Activated naive CD8-positive, alpha-beta T cell treated with anti-CD3 and anti-CD28 coated beads for 36 hours (primary cell): ENCODE measurements at regions not wholly inside any gene's neighbourhood (a gene's known extent, or its start where the extent isn't known, plus 50 kb on each side); places are given as distances from the start of the nearest gene placed in this dataset.
"Not testable (repeated sequence)": the region's sequence is repeated elsewhere in the genome, so short reads cannot be mapped to it uniquely, and the experiment has no call there.

Source experiments
- DNase-seq: peaks from one replicate; pipeline ENCODE4 v3.0.0; 2021
- H3K27ac Mint-ChIP-seq: one replicate; pipeline ENCODE4 v1.8.0; 2022; ENCODE audit warnings: mild to moderate bottlenecking, moderate library complexity, mixed read lengths
- H3K27me3 Mint-ChIP-seq: one replicate; pipeline ENCODE4 v1.8.0; 2022; ENCODE audit warnings: mild to moderate bottlenecking, mixed read lengths
- H3K36me3 Mint-ChIP-seq: one replicate; pipeline ENCODE4 v1.8.0; 2021; ENCODE audit warnings: mild to moderate bottlenecking, mixed read lengths
- H3K4me1 Mint-ChIP-seq: one replicate; pipeline ENCODE4 v1.8.0; 2021; ENCODE audit warnings: mixed read lengths
- H3K4me3 Mint-ChIP-seq: one replicate; pipeline ENCODE4 v1.8.0; 2022; ENCODE audit warnings: mild to moderate bottlenecking, moderate library complexity, mixed read lengths
- H3K9me3 Mint-ChIP-seq: one replicate; pipeline ENCODE4 v1.8.0; 2022; ENCODE audit warnings: mixed read lengths

DNA sequence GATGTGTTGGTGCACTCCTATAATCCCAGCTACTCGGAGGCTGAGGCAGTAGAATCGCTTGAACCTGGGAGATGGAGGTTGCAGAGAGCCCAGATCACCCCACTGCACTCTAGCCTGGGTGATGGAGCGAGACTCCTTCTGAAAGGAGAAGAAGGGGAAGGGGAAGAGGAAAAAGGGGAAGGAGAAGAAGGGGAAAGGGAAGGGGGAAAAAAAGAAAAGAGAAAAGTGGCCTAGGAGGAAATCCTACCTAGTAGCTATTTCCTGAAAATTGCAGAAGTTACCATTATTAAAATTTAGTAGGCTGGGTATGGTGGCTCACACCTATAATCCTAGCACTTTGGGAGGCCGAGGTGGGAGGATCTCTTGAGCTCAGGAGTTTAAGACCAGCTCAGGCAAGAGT lies 67.4 kb downstream of the ARRDC3 start:
- Mint-ChIP-seq H3K4me1 (peaks cover 49% of the 10 kb centered on the region), H3K36me3 (peaks cover 12% of the 10 kb centered on the region), H3K27me3 (no peaks in the 10 kb centered on the region), H3K9me3 (peaks cover 6% of the 10 kb centered on the region), H3K27ac (no peak overlapping the region), H3K4me3 (no peak overlapping the region)
- no peak for DNase-seq

- peak overlapping the region; percentile 81 for H3K27ac Mint-ChIP-seq
- DNase-seq, result peak; percentile 79
- no peaks in the 10 kb centered on the region for H3K27me3 Mint-ChIP-seq
These were observed 69.1 kb downstream of the ARRDC3 start for GRCh38 chr5:91313757-91314673.

GRCh38 chr5:91312698-91313097 lies 70.4 kb downstream of the ARRDC3 start:
- Mint-ChIP-seq H3K36me3 (peaks cover 13% of the 10 kb centered on the region), H3K4me3 (peak overlapping the region; percentile 53), H3K27ac (peak overlapping the region; percentile 90), H3K27me3 (no peaks in the 10 kb centered on the region), H3K9me3 (peaks cover 6% of the 10 kb centered on the region), H3K4me1 (peaks cover 51% of the 10 kb centered on the region)
- DNase-seq, result no peak

More at GRCh38 chr5:91313757-91314673, 69.1 kb downstream of the ARRDC3 start:
- H3K9me3 Mint-ChIP-seq, result peaks cover 6% of the 10 kb centered on the region
- H3K4me1 Mint-ChIP-seq, result peaks cover 55% of the 10 kb centered on the region
- peaks cover 13% of the 10 kb centered on the region for H3K36me3 Mint-ChIP-seq
- peak overlapping the region; percentile 66 for H3K4me3 Mint-ChIP-seq

GRCh38 chr5:91311697-91312501 lies 71.2 kb downstream of the ARRDC3 start:
- Mint-ChIP-seq H3K27ac (peak overlapping the region; percentile 90), H3K4me1 (peaks cover 51% of the 10 kb centered on the region), H3K4me3 (peak overlapping the region; percentile 47), H3K27me3 (no peaks in the 10 kb centered on the region), H3K36me3 (peaks cover 13% of the 10 kb centered on the region), H3K9me3 (peaks cover 6% of the 10 kb centered on the region)
- peak; percentile 68 for DNase-seq

GRCh38 chr5:91311168-91311696 lies 71.9 kb downstream of the ARRDC3 start:
- H3K4me3 Mint-ChIP-seq, result peak overlapping the region; percentile 47
- H3K9me3 Mint-ChIP-seq, result peaks cover 6% of the 10 kb centered on the region
- H3K27me3 Mint-ChIP-seq, result no peaks in the 10 kb centered on the region
- H3K36me3 Mint-ChIP-seq, result peaks cover 15% of the 10 kb centered on the region
- DNase-seq, result no peak
- peak overlapping the region; percentile 90 for H3K27ac Mint-ChIP-seq
- peaks cover 51% of the 10 kb centered on the region for H3K4me1 Mint-ChIP-seq

DNA sequence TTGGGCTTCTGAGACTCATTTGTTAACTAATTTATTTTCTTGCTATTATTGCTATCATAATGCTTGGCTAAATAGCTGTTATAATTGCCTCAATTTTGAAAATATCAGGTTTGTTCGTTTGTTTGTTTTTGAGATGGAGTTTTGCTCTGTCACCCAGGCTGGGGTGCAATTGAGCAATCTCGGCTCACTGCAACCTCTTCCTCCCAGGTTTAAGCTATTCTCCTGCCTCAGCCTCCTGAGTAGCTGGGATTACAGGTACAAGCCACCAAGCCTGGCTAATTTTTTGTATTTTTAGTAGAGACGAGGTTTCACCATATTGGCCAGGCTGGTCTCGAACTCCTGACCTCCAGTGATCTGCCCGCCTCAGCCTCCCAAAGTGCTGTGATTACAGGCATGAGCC lies 75.0 kb downstream of the ARRDC3 start:
- H3K27me3 Mint-ChIP-seq, H3K27ac Mint-ChIP-seq, DNase-seq, H3K9me3 Mint-ChIP-seq, H3K4me3 Mint-ChIP-seq: not testable (repeated sequence)
- H3K4me1 Mint-ChIP-seq, result peaks cover 32% of the 10 kb centered on the region
- peaks cover 15% of the 10 kb centered on the region for H3K36me3 Mint-ChIP-seq

DNA sequence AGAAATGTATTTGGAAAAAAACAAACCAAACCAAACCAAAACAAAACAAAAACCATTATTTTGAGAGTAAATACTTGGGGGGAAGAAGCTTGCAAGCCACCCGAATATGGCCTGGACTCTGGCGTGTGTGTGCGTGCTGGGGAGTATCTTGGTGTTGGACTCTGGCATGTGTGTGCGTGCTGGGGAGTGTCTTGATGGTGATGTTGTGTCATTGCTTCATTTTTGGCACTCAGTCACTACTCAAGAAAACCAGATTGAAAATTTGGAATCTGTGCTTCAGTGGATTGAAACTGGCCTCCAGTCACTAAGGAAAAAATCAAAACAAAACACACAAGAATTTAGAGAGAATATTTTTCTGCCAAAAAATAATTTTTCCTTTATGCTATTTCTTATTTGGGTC lies 76.1 kb downstream of the ARRDC3 start:
- Mint-ChIP-seq H3K4me1 (peaks cover 21% of the 10 kb centered on the region), H3K27me3 (no peaks in the 10 kb centered on the region), H3K9me3 (peaks cover 6% of the 10 kb centered on the region), H3K4me3 (no peak overlapping the region), H3K36me3 (peaks cover 15% of the 10 kb centered on the region), H3K27ac (no peak overlapping the region)
- no peak for DNase-seq

DNA sequence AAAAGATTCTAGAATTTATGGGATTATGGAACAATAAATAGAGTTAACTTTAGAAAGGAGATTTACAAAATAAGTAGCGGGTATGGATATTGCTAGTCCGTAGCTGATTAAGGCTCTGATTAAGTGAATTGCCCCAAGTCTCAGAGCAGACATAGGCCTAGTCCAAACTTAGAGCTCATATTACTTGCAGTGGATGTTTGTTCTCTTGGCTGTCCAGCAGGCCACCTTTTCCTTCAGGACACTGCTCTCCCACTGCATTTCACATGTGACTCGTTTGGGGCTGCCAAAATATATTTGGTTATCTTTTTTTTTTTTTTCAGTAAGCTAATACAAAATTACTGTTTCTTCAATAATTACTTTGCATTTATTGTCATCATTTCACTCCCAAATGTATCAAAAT lies 76.6 kb downstream of the ARRDC3 start:
- H3K4me1 Mint-ChIP-seq, result peaks cover 17% of the 10 kb centered on the region
- H3K4me3 Mint-ChIP-seq, result no peak overlapping the region
- H3K36me3 Mint-ChIP-seq, result peaks cover 10% of the 10 kb centered on the region

GRCh38 chr5:91305640-91306039 lies 77.5 kb downstream of the ARRDC3 start:
- Mint-ChIP-seq H3K36me3 (peaks cover 2% of the 10 kb centered on the region), H3K4me1 (peaks cover 9% of the 10 kb centered on the region), H3K9me3 (no peaks in the 10 kb centered on the region), H3K4me3 (no peak overlapping the region), H3K27me3 (no peaks in the 10 kb centered on the region), H3K27ac (no peak overlapping the region)
- DNase-seq, result no peak

More for the DNA sequence above, 76.6 kb downstream of the ARRDC3 start:
- Mint-ChIP-seq H3K9me3 (peaks cover 3% of the 10 kb centered on the region), H3K27ac (no peak overlapping the region), H3K27me3 (no peaks in the 10 kb centered on the region)
- DNase-seq, result no peak

DNA sequence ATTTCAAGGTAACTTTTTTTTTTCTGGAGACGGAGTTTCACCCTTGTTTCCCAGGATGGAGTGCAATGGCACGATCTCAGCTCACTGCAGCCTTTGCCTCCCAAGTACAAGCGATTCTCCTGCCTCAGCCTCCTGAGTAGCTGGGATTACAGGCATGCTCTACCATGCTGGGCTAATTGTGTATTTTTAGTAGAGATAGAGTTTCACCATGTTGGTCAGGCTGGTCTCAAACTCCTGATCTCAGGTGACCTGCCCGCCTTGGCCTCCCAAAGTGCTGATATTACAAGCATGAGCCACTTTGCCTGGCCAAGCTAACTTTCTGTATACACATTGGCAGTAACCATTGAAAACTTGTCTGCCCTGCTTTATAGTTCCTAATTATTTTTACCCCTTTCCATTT lies 79.1 kb downstream of the ARRDC3 start:
- H3K9me3 Mint-ChIP-seq, H3K27me3 Mint-ChIP-seq, H3K4me3 Mint-ChIP-seq, H3K36me3 Mint-ChIP-seq, H3K4me1 Mint-ChIP-seq, DNase-seq, H3K27ac Mint-ChIP-seq: not testable (repeated sequence)

GRCh38 chr5:91302958-91303357 lies 80.2 kb downstream of the ARRDC3 start:
- no peaks in the 10 kb centered on the region for H3K27me3 Mint-ChIP-seq
- no peaks in the 10 kb centered on the region for H3K9me3 Mint-ChIP-seq
- H3K4me1 Mint-ChIP-seq, result peaks cover 2% of the 10 kb centered on the region
- H3K36me3 Mint-ChIP-seq, result peaks cover 2% of the 10 kb centered on the region
- H3K4me3 Mint-ChIP-seq, result no peak overlapping the region
- no peak for DNase-seq
- no peak overlapping the region for H3K27ac Mint-ChIP-seq

DNA sequence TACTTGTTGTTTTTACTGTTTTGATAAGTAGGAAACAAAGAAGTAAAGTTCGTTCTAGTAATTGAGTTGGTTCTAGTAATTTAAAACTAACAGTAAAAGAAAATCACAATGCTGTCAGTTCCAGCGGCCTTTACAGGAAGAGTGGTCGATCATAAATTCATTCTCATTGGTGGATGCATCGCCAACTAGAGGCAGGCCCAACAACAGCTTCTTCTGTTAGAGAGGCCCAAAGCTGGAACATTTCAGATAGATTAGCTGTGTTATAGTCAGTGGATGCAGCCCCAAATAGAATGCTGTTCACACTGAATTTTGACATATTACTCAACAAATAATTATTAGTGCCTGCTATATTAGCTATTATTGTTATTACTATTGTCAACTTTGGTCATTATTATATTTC lies 80.8 kb downstream of the ARRDC3 start:
- Mint-ChIP-seq H3K27me3 (no peaks in the 10 kb centered on the region), H3K36me3 (peaks cover 2% of the 10 kb centered on the region), H3K9me3 (no peaks in the 10 kb centered on the region), H3K4me3 (no peak overlapping the region), H3K27ac (no peak overlapping the region), H3K4me1 (peaks cover 2% of the 10 kb centered on the region)
- DNase-seq, result no peak

DNA sequence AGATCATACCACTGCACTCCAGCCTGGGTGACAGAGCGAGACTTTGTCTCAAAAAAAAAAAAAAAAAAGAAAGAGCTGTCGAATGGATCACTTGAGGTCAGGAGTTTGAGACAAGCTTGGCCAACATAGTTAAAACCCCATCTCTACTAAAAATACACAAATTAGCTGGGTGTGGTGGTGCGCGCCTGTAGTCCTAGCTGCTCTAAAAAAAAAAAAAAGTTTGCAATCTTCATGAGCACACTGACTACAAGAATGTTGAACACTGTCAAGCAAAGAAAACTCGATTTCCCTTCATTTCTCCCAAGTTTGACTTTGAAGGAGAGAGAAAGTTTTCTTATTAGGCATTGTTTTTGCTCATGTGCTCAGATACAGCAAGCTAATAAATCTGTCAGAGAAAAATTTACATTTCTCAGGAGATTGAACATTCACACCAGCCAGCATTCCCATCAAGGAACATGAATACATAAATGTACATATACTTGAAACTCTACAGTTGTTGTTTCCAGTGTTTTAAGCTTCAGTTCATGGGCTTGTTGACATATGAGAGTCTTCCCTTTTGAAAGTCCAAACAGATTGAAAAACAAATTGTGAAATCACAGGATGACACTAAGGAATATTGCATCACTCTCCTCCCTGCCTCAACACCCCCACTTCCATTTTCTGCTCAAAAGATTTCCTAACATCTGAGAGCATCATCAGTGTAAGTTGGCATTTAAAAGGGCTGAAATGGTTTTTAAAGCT lies 81.8 kb downstream of the ARRDC3 start:
- Mint-ChIP-seq H3K9me3 (no peaks in the 10 kb centered on the region), H3K4me3 (no peak overlapping the region), H3K27ac (no peak overlapping the region), H3K27me3 (no peaks in the 10 kb centered on the region), H3K4me1 (peaks cover 2% of the 10 kb centered on the region), H3K36me3 (no peaks in the 10 kb centered on the region)
- no peak for DNase-seq

DNA sequence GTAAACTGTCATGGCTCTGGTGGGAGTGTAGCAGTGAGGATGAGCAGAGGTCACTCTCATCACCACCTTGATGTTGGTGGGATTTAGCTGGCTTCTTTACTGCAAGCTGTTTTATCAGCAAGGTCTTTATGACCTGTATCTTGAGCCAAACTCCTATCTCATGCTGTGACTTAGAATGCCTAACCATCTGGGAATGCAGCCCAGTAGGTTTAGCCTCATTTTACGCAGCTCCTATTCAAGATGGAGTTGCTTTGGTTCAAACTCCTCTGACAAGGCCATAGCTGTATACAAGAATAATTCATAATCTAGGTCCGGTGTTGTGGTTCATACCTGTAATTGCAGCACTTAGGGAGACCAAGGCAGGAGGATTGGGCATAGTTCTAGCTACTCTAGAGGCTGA lies 85.1 kb downstream of the ARRDC3 start:
- DNase-seq, result no peak
- Mint-ChIP-seq H3K27me3 (no peaks in the 10 kb centered on the region), H3K27ac (no peak overlapping the region), H3K4me3 (no peak overlapping the region), H3K9me3 (no peaks in the 10 kb centered on the region), H3K36me3 (no peaks in the 10 kb centered on the region), H3K4me1 (peaks cover 6% of the 10 kb centered on the region)
